ENCODE measurements at regions not wholly inside any gene's neighbourhood (a gene's known extent, or its start where the extent isn't known, plus 50 kb on each side); places are given as distances from the start of the nearest gene placed in this dataset.
"Not testable (repeated sequence)": the region's sequence is repeated elsewhere in the genome, so short reads cannot be mapped to it uniquely, and the experiment has no call there.

GRCh38 chr1:58850636-58851035, 66.8 kb upstream of the JUN start:
- TF ChIP-seq POLR2A (IDR thresholded peaks at IDR 0.05): no peak
- Histone ChIP-seq H3K36me3 (no peaks in the 10 kb centered on the region), H3K9me3 (no peaks in the 10 kb centered on the region), H3K4me3 (no peak overlapping the region), H3K27me3 (no peaks in the 10 kb centered on the region), H3K27ac (no peak overlapping the region), H3K4me1 (peaks cover 0 to 12% of the 10 kb centered on the region in 2 donors)
- intact Hi-C loops (cut with DNase I; ENCODE audit: low total_unique reads): no loop called here
- DNase-seq: no peak

- Histone ChIP-seq H3K9me3 (no peaks in the 10 kb centered on the region), H3K4me3 (no peak overlapping the region), H3K4me1 (peaks cover 0 to 12% of the 10 kb centered on the region in 2 donors), H3K27me3 (no peaks in the 10 kb centered on the region), H3K27ac (no peak overlapping the region), H3K36me3 (no peaks in the 10 kb centered on the region)
- TF ChIP-seq CTCF (IDR thresholded peaks at IDR 0.05): no peak
- TF ChIP-seq POLR2A (IDR thresholded peaks at IDR 0.05): no peak
- no peak for DNase-seq
- intact Hi-C loops (cut with DNase I; ENCODE audit: low total_unique reads): no loop called here
Measured at GRCh38 chr1:58852731-58853485, 69.1 kb upstream of the JUN start.

DNA sequence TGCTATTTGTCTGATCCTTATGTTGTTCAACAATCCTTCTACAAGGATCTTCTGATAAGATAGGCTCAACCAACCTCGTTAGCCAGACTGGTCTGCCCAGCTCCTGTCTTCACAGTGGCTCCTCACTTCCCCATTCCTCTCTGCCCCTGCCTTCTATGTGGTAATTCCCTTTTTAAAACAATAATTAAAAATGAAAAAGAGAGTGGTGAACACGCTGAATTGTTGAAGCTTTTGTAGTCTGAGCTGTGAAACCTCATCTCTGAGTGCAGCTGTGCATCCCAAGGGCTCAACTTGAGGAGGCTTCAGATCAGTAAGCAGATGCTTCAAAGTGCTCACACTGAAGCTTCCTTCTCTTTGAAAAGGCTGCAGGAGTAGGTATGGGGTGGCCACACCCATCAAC, 70.7 kb upstream of the JUN start:
- intact Hi-C loops (cut with DNase I; ENCODE audit: low total_unique reads): no loop called here
- no peaks in the 10 kb centered on the region for H3K27me3 ChIP-seq
- H3K36me3 ChIP-seq: no peaks in the 10 kb centered on the region

DNA sequence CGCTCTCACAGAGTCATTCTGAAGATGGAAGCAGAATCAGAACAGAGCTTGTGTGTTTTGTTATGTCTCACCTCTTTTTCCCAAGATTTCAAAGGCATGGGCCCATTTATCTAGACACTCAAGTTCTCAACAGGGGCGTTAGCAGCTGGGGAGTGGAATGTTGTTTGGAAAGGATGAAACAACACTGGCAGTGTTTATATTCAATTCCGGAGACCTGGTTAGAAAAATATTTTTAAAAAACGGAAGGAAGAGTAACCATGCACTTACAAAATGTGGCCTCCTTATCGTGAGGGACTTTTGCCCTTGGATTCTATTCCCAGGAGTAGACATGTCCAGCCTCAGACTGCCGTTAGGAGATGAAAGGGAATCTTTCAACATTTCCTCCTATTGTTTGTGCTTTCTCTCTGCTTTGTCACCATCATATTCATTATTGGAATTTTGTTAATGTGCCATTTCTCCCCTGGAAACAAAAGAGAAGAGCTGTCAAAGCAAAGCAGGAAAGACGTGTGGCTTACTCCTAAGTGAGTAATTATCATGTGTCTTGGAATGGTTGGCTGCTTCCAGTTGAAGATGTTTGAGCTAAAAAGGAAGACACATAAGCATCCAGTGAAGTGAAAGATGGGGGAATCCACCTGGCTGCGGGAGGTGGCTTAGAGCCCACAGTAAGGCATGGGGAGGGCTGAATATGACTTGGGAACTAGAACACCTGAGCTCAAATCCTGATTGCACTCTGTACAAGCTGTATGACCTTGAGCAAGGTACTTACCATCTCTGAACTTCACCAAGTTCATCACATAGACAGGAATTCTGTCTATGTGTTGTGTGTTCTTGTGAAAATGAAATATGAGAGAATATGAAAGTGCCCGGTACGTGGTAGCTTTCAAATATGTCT, 71.7 kb upstream of the JUN start:
- H3K27ac ChIP-seq: no peak overlapping the region
- no peak overlapping the region for H3K4me3 ChIP-seq
- no peaks in the 10 kb centered on the region for H3K36me3 ChIP-seq
- H3K4me1 ChIP-seq: no peaks in the 10 kb centered on the region
- DNase-seq: no peak
- H3K27me3 ChIP-seq: no peaks in the 10 kb centered on the region
- no peak for TF ChIP-seq CTCF (IDR thresholded peaks at IDR 0.05)
- TF ChIP-seq POLR2A (IDR thresholded peaks at IDR 0.05): no peak
- no peaks in the 10 kb centered on the region for H3K9me3 ChIP-seq
- intact Hi-C loops (cut with DNase I; ENCODE audit: low total_unique reads): no loop called here

More for the DNA sequence above, 70.7 kb upstream of the JUN start:
- no peak for TF ChIP-seq CTCF (IDR thresholded peaks at IDR 0.05)
- TF ChIP-seq POLR2A (IDR thresholded peaks at IDR 0.05): no peak
- Histone ChIP-seq H3K4me3 (no peak overlapping the region), H3K9me3 (no peaks in the 10 kb centered on the region), H3K4me1 (no peaks in the 10 kb centered on the region), H3K27ac (no peak overlapping the region)
- DNase-seq: no peak

- H3K27me3 ChIP-seq; H3K4me3 ChIP-seq; H3K27ac ChIP-seq; H3K4me1 ChIP-seq; H3K36me3 ChIP-seq; DNase-seq; intact Hi-C loops (cut with DNase I; ENCODE audit: low total_unique reads); H3K9me3 ChIP-seq: not testable (repeated sequence)
Measured at GRCh38 chr1:58856281-58856680, 72.4 kb upstream of the JUN start.

All from uterus (tissue), 3 donors.